Loucy (cell line): ENCODE measurements at regions not wholly inside any gene's neighbourhood (a gene's known extent, or its start where the extent isn't known, plus 50 kb on each side); places are given as distances from the start of the nearest gene placed in this dataset.
"Not testable (repeated sequence)": the region's sequence is repeated elsewhere in the genome, so short reads cannot be mapped to it uniquely, and the experiment has no call there.

Experiments
- CTCF ChIP-seq: fragments of 200-600 bp; sonication (generic); conservative IDR thresholded peaks from 2 replicates; pipeline ENCODE4 v1.5.1; 2014; ENCODE audit warnings: mild to moderate bottlenecking, antibody characterized with exemption, low read length
- EZH2phosphoT487 ChIP-seq: fragments of 200-600 bp; IDR thresholded peaks from 2 replicates; pipeline ENCODE4 v1.6.1; 2018; ENCODE audit warnings: antibody characterized with exemption, mild to moderate bottlenecking, moderate library complexity, borderline replicate concordance

GRCh38 chr14:105720106-105720505 is 193.7 kb downstream of the TMEM121 start:
- TF ChIP-seq CTCF, EZH2phosphoT487: not testable (repeated sequence)
